ENCODE measurements at regions not wholly inside any gene's neighbourhood (a gene's known extent, or its start where the extent isn't known, plus 50 kb on each side); places are given as distances from the start of the nearest gene placed in this dataset.
"Not testable (repeated sequence)": the region's sequence is repeated elsewhere in the genome, so short reads cannot be mapped to it uniquely, and the experiment has no call there.

DNA sequence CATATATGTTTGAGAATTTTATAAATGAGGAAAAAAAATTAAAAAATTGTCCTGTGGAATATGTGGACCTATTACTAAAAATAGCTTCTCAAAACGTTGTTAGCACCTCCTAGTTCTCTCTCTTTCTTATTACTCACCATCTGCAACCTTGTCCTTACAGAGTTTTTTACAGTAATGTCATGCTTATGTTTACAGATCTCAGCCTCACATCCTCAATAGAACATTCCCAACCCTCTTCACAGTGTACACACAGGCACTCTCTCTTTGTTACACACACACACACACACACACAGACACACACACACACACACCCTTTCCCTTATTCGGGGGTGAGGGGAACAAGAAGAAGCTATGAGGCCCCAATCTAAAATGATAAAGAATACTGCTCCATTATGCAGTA lies 197.7 kb downstream of the SLITRK6 start:
- DNase-seq (ENCODE audit: low read depth), result no peak

DNA sequence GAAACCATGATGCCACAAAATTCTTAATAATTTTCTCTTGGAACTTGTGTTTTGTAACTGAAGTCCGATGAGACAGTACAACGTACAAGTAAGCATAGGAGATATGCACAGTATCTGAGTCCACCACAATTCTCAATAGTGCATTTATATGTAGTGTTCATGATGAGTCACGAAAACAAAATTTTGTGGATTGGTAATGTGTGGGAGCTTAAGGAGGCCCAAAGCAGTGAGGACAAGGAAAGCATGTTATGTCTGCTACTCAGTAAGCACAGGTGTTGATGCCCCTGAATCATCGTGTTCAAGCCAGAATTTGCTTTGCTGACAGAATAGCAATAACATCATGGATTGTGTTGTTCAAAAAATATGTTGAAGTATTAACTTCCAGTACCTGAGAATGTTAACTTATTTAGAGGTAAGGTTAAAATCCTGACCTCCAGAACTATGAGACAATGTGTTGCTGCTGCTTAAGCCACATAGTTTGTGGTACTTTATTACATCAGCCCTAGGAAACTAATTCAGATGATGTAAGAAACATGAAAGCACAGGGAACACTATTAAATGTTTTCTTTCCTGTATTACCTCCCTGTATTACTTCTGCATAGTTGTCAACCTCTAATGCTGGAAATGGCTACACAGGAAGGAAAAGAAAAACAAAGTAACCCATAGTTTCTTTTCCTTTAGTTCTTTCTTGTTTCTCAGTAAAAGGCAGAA lies 201.3 kb downstream of the SLITRK6 start:
- DNase-seq (ENCODE audit: low read depth), result peak; percentile 1

DNA sequence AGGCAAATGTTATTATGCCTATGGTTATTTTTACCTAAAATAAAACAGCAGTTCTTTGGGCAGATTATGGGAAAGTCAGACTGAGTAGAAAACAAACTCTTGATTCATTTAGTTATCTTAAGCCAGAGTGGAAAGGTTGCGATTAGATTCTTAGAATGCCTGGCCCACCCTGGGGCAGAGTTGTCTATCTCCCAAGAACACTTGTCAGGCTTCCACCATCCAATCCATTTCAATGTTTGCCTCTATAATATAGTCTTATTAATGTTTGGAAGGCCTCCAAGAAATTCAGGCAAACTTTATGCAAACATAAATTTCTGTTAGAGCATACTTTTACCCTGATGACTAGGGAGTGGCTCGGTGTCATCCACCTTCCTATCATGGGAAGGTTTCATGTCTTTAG lies 207.0 kb downstream of the SLITRK6 start:
- no peak for DNase-seq (ENCODE audit: low read depth)

DNA sequence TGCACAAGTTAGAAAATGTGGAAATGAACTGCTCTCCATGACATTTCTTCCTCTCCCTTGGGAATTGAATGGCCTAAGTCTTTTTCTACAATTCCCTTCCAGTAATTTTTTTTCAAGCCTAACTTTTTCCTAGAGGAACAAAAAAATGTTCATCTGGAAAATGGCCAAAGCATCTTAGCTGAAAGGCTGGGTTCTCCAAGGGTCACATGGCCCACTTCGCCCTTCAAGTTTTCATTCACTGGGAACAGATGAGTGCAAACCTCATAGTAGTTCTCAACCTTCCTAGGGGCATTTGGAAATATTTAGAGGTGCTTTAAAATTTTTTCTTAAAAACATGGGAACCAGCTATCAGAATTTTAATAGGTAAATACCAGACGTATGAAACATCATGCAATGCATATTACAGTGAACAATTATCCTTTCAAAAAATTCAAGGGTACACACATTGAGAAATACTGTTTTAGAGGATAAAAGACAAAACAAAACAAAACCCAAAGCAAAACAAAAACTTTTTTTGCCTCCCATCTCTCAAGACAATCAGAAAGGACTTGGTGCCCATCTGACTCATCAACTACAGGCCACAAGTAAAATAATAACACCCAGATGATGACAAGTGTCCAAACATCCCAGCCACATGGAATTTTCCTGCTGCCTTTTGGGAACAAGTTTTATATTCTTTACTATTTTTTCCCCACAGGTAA lies 208.8 kb downstream of the SLITRK6 start:
- no peak for DNase-seq (ENCODE audit: low read depth)

DNA sequence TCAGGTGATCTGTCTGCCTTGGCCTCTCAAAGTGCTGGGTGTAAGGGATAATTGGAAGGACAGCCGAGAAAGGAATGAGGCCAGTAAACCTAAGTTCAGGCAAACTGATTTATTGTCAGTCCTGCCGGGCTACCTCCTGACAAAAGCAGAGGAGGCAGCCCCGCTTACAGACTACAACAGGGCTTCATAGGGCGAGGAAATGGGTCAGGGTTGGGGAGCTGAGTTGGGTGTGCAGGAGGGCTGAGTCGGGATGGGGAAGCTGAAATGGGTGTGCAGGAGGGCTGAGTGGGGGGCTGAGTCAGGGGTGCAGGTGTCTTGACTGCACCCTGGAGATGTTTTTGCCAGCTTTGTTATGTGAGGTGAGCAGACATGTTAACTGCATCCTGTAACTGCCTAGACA lies 210.2 kb downstream of the SLITRK6 start:
- DNase-seq (ENCODE audit: low read depth), result no peak

DNA sequence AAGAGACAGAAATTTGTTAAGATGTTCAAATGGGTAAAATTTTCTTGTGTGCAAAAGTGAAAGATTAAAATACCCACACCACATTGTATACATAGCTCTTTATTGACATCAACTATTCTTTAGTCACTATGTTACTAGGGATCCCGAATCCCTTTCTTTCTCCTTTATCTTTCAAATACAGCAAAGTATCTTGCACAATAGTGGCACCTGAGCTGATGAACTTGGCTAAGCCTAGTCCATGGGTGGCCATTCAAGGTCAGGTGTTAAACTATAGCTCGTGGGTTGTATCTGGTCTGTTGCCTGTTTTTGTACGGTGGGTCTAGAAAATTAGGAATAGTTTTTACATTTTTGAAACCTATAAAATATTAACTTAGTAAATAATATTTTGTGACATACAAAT lies 210.9 kb downstream of the SLITRK6 start:
- DNase-seq (ENCODE audit: low read depth), result no peak

DNA sequence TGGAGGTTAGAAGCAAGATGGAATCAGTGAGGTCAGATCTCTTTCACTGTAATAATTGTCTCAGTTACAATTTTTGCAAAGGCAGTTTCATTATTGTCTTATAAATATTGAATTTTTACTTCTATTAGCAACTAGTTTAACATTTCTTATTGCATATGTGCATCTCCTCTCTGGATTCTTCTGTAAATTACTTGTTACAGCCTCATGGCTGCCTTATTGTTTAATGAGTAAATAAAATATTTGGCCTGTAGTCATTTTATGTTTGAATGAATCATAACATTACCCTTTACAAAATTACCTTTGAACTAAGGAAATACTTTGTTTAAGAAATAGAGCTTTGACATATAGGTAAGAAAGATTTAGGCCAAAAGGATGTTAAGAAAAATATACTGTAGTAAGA lies 212.4 kb downstream of the SLITRK6 start:
- DNase-seq (ENCODE audit: low read depth), result no peak

DNA sequence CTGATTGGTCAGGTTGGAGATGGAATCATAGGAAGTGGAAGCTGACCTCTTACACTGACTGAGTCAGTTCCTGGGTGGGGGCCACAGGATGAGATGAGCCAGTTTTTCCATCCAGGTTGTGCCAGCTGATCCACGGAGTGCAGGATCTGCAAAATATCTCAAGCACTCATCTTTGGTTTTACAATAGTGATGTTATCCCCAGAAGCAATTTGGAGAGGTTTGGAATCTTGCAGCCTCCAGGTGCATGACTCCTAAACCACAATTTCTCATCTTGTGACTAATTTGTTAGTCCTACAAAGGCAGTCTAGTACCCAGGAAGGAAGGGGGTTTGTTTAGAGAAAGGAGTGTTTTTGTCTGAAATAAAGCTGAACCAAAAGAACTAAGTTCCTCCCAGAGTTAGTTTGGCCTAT lies 212.8 kb downstream of the SLITRK6 start:
- no peak for DNase-seq (ENCODE audit: low read depth)

DNA sequence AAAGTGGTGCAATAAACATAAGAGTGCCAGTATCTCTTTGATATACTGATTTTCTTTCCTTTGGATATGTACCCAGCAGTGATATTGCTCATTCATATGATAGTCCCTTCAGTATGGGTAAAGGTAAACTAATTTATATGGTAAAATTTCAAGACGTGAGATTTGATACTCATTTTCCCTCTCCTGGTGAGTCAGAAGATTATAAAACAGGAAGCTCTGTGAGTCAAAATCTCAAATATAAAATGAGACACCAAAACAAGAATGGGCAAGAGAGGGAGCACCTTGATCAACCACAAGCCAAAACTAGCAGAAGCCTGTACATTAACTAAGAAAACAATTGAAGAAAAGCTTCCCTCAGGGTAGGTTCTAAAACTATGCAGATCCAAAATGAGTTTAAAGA lies 216.3 kb downstream of the SLITRK6 start:
- no peak for DNase-seq (ENCODE audit: low read depth)

DNA sequence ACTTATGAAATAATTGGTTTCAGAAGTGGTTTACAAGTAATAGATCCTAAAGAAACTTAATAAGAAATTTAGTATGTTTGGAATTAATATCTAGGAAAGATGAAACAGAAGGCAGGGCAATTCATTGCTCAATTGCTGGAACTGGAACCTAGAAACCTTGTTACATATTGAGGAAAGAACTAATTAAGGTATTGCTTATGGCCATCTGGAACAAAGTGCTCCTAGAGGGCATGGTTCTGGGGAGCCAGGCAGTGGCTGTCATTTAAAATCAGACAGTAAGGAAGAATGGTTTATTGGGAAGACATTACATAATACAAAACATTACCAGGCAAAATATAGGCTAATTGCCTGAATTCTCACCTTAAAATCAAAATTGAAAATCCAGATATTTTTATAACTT lies 224.1 kb downstream of the SLITRK6 start:
- DNase-seq (ENCODE audit: low read depth), result no peak

DNA sequence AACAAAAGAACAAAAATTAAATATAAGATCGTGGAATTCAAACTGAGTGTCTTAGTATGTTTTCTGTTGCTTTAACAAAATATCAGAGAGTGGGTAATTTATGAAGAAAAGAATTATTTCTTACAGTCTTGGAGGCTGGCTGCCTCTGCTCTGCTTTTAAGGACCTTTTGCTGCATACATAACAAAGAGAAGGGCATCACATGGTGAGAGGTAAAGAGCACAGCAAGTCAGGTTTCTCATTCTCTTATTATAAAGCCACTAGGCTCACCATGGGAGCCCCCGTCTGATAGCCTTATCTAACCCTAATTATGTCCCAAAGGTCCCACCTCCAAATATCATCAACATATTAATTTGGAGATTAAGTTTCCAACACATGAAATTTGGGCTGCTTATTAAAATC lies 231.3 kb downstream of the SLITRK6 start:
- DNase-seq (ENCODE audit: low read depth), result no peak

DNA sequence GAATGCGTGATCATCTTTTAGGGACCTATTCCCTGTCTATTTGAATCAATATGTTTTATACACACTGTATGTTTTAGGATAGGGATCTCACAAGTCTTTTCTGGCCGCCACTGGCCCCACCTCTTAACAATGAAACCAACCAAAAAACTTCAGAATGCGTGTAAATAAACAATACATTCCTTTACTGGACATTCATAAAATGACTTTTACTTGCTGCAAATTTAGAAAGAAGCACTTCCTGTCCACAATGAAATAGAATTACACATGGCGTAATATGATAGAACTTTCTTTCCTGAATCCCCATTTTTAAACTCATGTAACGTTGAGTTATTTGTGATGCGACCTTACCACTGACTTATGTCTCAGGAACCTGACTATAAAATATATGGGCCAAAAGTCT lies 233.6 kb downstream of the SLITRK6 start:
- DNase-seq (ENCODE audit: low read depth), result no peak

DNA sequence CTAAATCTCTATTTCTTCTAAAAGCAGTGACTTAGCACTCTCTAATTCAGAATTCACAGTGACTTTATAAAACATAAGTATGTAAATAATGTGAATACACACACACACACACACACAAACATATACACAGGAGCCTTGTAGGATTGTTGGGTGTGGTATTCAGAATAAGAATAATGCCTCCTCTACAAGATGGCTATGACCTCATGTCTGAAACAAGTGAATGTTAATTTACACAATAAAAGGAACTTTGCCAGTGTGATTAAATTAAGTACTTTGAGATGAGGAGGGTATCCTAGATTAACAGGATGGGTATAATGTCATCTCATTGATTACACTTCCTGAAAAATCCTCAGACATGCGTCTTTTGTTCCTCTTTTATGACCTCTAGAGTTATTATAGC lies 234.6 kb downstream of the SLITRK6 start:
- no peak for DNase-seq (ENCODE audit: low read depth)

DNA sequence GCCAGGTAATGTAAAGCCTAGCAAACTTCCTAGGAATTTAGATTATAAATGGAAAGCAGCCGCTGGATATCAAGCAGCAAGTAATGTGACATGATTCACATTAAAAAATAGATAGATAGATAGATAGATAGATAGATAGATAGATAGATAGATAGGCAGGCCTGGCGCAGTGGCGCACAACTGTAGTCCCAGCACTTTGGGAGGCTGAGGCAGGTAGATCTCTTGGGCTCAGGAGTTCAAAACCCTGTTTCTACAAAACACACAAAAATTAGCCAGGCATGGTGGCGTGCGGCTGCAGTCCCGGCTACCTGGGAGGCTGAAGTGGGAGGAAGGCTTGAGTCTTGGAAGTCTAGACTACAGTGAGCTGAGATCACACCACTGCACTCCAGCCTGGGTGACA lies 236.9 kb downstream of the SLITRK6 start:
- DNase-seq (ENCODE audit: low read depth), result no peak

DNA sequence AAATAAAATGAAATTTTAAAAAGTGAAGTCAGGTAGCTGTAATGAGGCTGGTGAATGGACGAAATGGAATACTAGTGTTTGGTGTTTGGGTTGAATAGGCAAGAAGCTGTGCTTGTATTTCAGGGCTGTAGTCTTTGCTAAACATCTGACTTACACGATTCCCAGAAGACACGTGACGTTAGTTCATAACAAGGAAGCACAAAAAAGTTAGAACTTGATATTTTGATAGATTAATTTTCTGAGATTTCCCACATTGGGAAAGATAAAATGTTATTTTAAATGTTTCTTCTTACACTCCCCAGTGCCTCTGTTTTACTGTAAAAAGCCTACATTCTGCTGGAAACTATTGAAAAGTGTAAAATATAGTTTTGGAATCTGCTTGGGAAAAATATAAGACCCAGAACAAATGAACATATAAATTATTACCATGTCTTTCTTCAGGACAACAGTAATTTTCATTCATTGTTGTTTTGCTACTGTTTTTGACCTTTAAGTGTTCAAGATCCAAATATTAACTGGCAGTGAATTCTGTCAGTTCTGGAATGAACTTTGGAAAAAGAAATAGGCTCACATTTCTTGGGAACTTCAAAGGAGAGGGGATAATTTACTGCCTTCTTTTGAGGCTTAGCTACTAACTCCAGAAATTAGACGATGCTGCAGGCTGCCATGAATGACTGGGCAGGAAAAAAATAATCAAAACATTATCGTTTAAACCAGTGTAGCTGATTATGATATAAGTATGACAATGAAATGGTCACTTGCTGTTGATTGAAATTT lies 241.3 kb downstream of the SLITRK6 start:
- DNase-seq (ENCODE audit: low read depth), result no peak

DNA sequence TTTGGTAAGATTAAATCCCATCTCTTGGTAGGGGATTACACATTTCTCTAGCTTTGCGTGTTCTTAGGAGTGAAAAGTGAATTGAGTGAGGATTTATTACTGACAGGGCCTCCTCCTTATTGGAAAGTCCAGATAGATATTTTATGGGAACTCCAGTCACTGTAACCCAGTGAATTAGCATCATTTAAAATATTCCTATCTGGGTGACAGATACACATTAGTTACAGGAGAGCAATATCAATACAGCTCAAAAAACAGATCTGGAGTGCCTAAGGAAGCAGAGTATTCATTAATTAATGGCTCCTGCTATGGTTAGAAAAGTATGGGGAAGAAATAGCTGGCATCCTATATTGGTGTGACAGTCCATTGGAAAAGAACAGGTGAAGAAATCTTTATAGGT lies 248.2 kb downstream of the SLITRK6 start:
- DNase-seq (ENCODE audit: low read depth), result no peak

DNA sequence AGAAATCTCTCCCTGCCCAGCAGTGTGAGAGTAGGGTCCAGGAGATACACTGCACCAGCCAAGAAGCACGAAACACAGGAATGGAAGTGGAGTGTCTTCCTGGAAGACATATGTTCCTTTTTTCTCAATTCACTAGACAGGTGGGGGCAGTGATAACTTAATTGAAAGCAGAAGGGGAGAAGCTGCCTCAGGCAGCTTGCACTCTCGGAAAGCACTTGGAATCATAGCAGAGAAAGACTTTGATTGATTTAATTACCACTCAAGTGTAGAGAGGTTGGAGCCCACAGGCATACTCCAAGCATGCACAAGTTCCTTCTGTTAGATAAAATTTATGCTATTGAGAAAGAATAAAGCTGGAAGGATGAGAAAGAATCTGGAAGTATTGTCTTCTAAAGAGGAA lies 249.4 kb downstream of the SLITRK6 start:
- no peak for DNase-seq (ENCODE audit: low read depth)

DNA sequence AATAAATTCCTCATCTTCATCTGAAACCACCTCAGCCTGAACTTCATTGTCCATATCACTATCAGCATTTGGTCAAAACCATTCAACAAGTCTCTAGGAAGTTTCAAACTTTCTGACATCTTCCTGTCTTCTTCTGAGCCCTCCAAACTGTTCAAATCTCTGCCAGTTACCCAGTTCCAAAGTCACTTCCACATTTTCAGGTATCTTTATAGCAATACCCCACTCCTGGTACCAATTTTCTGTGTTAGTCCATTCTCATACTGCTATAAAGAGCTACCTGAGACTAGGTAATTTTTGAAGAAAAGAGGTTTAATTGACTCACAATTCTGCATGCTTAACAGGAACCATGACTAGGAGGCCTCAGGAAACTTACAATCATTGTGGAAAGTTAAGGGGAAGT lies 250.4 kb downstream of the SLITRK6 start:
- not testable (repeated sequence) for DNase-seq (ENCODE audit: low read depth)

DNA sequence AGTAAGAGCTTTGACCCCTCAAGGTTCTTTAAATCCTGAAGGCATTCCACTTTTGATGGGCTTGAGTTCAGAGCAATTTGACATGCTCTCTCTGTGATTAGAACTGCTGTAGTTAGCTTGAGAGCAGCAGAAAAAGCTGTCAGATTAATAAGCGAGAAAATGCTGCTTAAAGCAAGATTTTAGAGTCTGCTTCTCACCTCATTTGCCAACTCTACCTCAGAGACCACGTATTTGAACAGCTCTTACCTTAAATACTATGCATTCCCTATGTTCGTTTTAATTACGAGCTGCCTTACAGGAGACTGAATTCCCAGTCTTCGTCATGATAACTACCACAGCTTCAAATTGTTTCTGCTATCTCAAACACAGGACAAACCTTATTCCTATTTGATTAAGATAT lies 253.4 kb downstream of the SLITRK6 start:
- DNase-seq (ENCODE audit: low read depth), result no peak

DNA sequence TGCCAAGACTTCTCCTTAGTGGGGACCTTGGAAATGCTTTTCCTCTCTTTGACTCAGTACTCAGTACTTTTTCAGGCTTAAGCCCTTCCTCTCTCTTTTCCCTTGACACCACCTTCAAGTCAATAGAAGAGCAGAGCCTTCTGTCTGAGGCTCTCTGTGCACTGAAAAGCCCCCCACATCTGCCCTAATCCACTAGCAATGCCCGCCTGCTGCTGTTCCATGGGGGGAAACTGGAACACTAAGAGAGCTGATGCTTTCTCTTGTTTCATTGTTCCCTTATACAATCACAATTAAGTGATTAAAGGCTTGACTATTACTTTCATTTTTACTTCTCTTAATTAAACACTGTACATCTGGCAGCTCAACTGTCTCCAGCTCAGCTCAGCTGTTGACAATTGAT lies 254.5 kb downstream of the SLITRK6 start:
- no peak for DNase-seq (ENCODE audit: low read depth)

DNA sequence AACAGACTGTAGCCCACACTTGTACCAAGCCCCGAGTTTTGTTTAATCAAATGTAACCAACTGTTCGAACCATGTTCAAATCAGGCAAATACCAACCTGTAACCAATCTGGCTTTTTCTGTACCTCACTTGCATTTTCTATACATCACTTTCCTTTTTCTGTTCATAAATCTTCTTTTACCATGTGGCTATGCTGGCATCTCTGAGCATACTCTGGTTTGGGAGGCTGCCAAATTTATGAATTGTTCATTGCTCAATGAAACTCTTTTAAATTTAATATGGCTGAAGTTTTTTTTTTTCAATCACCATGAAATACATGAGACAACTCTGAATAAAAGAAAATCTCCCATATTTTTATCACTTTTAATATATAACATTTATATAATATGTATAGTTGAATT lies 256.1 kb downstream of the SLITRK6 start:
- no peak for DNase-seq (ENCODE audit: low read depth)

DNA sequence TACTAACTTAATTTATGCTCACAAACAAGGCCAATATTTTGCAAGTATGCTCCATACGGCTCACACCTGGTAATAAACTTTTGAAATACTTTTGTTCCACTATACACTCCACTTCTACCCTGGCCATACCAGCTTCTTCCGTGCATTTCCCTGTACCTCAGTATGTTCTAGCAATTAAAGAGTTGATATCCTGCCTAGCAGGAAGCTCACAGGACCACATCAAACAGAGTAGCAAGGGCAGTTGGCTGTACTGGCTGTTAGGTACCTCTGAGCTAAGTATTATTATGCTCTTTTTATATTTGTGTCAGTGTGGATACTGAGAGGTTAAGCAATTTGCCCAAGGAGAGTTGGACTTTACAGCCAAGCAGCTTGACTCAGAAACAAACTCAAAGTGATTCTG lies 257.7 kb downstream of the SLITRK6 start:
- no peak for DNase-seq (ENCODE audit: low read depth)

DNA sequence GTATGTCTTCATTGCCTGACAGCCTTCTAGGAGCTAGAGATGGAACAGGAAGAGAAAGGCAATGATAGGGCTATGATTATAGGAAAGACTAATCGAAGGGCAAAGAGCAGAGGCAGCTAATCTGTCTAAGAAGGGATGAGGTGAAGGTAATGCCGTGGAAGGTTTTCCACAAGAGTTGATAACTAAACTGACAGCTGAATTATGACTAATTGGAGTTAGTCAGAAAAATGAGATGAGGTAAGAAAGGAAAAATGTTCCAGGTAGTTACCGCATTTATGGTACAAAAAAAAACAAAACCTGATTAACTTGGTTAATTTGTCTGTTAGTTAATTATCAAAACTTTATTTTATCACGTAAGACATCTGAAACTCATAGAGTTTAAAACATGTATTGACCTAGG lies 260.3 kb downstream of the SLITRK6 start:
- DNase-seq (ENCODE audit: low read depth), result no peak

All from fibroblast of the conjunctiva (primary cell).